Upper lobe of left lung (tissue), 4 donors: ENCODE measurements at regions not wholly inside any gene's neighbourhood (a gene's known extent, or its start where the extent isn't known, plus 50 kb on each side); places are given as distances from the start of the nearest gene placed in this dataset.

Source experiments
- EP300 ChIP-seq, 4 donors: sonication (generic); formaldehyde crosslinking; IDR thresholded peaks; one replicate each; pipeline ENCODE4 v1.5.1; 2017; ENCODE audit warnings: antibody characterized with exemption in 4 of 4, control low read depth in 2 of 4
- POLR2AphosphoS5 ChIP-seq, 2 donors: sonication (generic); formaldehyde crosslinking; IDR thresholded peaks; one replicate each; pipeline ENCODE4 v1.5.1; 2017; ENCODE audit warnings: antibody characterized with exemption in 2 of 2
- TF ChIP-seq, protein P1 (sequence below), 6 experiments: fragments of 450-650 bp in 4 of 6; fragments of 200-600 bp in 2 of 6; sonication (generic) in 2 of 6; IDR thresholded peaks; one replicate each; pipeline ENCODE4 v1.5.1; 2016 to 2019; ENCODE audit warnings: antibody characterized with exemption in 6 of 6

DNA sequence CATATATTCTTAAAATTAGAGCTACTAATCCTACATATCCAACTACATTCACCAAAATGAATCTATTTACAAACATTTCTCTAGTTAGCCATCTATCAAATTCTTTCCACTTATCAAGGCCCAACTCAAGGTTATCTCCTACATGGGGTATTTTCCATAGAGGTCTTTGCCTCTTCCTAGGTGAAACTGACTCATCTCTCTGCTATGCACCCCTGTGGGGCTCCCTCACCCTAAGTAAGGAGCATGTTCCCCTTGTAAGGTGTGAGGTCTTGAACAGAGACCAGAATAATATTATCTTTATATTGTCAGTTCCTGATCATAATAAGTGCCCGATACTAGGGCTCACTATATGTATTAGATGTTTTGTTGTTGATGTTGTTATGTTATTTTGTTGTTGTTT, 74.6 kb upstream of the TSC22D2 start:
- TF ChIP-seq, protein P1, sequence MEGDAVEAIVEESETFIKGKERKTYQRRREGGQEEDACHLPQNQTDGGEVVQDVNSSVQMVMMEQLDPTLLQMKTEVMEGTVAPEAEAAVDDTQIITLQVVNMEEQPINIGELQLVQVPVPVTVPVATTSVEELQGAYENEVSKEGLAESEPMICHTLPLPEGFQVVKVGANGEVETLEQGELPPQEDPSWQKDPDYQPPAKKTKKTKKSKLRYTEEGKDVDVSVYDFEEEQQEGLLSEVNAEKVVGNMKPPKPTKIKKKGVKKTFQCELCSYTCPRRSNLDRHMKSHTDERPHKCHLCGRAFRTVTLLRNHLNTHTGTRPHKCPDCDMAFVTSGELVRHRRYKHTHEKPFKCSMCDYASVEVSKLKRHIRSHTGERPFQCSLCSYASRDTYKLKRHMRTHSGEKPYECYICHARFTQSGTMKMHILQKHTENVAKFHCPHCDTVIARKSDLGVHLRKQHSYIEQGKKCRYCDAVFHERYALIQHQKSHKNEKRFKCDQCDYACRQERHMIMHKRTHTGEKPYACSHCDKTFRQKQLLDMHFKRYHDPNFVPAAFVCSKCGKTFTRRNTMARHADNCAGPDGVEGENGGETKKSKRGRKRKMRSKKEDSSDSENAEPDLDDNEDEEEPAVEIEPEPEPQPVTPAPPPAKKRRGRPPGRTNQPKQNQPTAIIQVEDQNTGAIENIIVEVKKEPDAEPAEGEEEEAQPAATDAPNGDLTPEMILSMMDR (IDR thresholded peaks at IDR 0.05), result no peak
- no peak for TF ChIP-seq EP300 (IDR thresholded peaks at IDR 0.05)
- no peak for TF ChIP-seq POLR2AphosphoS5 (IDR thresholded peaks at IDR 0.05)
